ENCODE measurements at regions not wholly inside any gene's neighbourhood (a gene's known extent, or its start where the extent isn't known, plus 50 kb on each side); places are given as distances from the start of the nearest gene placed in this dataset.
A peak's percentile ranks its signal among the peaks of the same experiment; 100 is the strongest.

DNA sequence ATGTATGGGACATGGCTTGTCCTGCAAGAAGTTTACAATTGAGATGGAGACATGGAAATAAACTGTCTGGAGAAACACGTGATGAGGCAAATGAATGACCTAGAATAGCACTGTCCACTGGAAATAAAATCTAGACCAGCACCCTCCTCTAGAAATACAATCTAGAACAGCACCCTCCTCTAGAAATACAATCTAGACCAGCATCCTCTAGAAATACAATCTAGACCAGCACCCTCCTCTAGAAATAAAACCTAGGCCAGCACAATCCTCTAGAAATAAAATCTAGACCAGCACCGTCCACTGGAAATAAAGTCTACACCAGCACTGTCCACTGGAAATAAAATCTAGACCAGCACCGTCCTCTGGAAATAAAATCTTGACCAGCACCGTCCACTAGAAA is 69.2 kb upstream of the RFLNA start:
- no peak for DNase-seq

- no peak for DNase-seq
Measured at GRCh38 chr12:124227951-124228711, 66.8 kb upstream of the RFLNA start.

- no peak for DNase-seq
Measured at GRCh38 chr12:124229520-124229919, 65.4 kb upstream of the RFLNA start.

DNA sequence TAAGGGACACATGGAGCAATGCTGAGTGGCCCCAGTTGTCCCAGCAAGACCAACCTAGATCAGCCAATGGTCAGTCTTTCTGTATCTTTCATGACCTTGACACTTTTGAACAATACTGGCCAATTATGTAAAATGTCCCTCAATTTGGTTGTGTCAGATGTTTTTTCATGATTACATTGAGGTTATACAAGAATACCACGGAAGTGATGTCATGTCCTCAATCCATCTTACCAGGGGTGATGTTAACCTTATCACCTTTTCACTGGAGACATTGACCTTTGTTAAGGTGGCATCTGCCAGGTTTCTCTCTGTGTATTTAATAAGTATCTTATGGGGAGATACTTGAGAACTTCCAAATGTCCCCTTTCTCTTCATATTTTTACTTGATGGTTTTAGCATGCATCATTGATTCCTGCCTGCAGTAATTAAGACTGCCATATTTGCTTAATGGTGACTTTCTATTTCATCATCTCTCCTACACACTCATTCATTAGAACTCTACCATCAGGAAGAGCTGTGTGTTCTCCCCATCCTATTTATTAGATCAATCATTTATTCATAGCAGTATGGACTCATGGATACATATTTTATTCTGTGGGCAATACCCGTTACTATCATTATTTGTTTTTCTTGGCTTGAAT is 64.7 kb upstream of the RFLNA start:
- DNase-seq = no peak

DNA sequence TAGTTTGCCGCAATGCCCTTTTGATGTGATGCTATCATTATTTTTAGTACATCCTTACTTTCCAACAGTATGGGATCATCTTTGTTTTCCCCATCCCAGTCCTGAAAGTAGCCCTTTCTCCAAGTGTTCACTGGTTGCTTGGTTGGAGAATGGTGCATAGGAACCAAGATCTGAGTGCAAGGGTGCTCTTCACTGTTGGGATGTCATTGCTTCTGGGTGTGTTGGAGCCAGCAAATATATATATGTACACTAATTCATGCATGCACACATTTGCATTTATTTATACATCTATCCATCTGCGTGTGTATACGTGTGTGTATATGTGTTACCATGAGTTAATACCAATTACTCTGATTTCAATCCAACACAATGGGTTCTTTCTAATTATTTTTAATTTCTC is 64.1 kb upstream of the RFLNA start:
- DNase-seq = no peak

DNA sequence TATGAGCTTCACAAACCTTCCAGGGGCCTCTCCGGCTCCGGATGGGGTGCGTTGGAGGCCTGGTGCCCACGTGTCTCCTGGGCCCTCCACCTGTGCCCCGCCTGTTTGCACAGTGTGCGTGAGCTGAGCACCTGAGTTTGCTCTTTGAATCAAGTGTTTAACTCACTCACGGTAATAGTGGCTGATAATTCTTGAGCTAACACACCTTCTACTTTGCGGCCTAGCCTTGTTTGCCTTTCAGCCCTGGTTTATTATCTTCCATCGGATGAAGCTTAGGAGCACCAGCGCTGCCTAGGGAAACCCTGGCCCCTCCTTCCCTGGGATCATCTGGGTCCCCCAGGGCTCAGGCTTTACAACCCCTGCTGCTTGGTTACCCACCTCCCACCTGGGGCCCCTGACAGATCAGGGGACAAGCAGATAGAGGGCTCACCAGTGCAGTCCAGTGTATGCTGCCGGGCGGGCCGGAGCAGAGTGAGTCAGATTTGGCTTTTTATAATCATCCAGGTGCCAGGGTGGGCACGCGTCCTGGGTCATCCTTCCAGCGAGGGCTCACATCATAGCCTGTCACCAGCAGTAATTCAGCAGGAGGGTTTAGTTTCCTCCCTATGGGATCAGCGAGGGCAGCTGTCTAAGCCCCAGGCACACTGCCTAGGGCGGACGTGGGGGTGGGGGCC is 62.8 kb upstream of the RFLNA start:
- DNase-seq = no peak

DNA sequence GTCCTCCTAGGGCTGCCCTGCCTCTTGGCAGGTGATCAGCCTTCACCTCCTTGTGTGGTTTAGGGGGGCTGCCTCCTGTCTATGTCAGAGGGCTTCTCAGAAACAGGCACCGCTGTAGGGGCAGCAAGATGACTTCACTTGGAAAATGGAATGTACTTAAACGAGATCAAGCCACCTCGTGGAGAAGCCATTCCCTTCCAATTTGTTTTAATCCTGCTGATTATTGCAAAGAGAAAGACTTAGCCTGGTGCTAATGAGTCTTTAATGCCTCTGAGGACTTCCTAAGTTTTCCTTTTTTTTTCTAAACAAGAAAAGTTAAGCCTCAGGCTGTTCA is 62.3 kb upstream of the RFLNA start:
- DNase-seq = peak; percentile 38

DNA sequence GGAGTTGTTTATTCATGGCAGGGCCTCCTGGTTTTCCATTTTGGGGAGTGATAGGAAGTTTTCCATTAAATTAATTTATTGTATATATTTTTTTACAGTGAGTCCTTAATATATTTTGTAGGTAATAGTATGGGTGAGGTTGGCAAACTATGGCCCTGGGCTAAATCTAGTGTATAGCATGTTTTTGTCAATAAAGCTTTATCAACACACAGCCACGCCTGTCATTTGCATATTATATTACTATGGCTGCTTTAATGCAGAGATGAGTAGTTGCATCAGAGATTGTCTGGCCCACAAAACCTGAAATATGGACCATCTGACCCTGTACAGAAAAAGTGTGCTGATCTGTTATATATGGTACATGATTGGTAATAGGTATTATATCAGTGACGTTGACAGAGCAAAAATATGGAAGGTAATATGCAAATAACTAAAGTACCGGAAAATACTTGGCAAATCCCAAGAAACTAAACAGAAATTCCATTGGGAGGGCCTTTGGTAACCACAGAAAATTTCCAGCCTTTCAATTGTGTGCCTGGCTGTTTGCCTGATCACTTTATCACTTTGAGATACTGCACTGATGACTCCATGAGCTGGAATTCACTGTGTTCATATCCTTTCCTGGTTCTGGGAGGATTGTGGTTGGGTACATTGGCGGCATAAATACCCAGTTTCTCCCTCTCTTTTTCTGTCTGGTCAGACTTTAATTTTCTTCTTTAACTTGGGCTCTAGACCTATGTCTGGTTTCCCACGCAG is 61.7 kb upstream of the RFLNA start:
- DNase-seq = peak; percentile 98

- no peak for DNase-seq
Measured at GRCh38 chr12:124233846-124234640, 60.9 kb upstream of the RFLNA start.

DNA sequence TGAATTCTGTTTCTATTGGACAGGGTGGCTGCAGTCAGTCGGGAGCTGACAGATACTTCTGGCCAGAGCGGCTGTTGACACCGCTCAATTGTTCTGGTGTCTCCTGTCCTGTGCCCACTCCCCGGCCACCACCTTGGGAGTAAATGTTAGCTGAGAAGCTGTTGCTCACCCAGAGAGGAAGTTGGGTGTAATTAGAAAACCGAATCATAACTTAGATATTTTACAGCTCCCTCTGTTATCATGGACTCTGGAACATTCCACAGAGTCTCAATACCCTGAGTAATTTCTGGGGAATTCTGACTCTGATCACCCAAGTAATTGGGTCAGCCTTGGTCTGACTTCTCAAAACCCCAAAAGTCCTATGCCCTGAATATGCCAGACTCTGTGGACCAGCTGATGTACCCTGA is 58.3 kb upstream of the RFLNA start:
- DNase-seq = peak; percentile 94

- DNase-seq = no peak
Measured at GRCh38 chr12:124238886-124239285, 56.0 kb upstream of the RFLNA start.

DNA sequence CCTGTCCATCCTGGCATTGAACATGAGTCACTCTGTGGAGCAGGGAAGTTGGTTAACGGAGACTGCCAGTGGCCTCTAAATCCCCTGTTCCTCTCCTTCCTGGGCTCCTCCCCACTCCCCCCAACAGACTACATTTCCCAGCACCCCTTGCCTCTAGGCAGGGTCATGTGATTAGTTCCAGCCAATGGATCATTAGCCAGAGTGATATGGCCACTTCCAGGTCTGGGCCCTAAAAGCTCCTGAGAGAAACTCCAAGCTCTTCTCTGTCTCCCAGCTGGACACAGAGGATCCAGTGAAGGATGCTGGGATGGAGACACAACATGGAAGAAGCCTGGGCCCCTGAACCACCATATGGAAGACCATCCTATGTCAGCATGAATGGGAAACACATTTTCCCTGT is 54.4 kb upstream of the RFLNA start:
- peak; percentile 38 for DNase-seq

DNA sequence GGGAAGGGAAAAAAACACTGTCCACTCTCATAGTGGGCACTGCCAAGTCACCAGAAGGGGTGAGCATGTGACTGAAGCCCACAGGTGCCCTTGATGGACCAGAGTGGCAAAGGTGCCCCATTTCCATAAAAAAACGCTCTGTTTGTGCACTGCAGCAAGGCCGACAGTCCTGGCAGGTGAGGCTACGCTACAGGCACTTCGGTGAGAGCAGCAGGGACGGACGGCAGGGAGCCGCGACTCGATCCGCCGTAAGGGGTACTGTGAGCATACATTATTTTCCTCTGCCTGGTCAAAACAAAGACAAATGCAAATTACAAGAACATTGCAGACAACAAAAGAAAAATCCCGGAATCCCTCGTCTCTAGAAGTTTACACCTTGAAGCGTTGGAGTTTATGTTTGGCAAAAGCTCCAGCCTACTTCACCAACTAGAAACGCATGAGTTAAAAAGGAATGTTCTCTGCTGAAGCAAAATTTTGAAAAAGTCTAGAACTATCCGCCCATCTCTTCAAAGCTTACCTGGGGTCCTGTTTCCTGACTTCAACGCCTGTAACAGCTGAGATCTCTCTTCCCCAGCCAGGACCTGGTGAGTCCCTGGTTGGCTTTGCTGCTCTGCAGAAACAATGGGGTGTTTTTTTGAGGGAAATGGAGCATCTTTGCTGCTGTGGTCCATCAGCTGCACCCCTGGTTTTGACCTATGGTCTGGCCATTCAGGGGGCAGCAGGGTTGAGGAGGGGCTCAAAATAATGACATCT is 52.9 kb upstream of the RFLNA start:
- no peak for DNase-seq

DNA sequence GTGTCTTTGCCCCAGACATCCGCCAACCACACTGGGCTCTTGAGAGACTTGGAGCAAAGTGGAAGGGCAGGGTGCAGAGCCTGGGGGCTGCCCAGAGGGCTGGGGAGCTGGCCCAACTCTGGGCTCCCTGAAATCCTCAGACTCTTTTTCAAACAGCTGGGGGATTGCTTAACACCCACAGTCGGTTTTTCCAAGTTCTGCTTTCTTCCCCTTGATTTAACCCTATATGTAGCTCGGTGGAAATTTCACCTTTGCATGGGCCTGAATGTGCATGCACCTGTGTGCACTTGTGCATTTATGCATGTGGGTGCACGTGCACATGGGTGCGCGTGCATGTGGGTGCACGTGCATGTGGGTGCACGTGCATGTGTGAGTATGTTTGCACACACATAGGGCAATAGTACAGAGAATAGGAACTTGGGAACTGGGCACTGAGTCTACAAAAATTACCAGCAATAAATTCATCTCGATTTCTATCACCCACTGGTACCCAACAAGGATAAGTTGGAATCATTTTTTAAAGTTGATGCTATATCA is 52.3 kb upstream of the RFLNA start:
- DNase-seq = no peak

DNA sequence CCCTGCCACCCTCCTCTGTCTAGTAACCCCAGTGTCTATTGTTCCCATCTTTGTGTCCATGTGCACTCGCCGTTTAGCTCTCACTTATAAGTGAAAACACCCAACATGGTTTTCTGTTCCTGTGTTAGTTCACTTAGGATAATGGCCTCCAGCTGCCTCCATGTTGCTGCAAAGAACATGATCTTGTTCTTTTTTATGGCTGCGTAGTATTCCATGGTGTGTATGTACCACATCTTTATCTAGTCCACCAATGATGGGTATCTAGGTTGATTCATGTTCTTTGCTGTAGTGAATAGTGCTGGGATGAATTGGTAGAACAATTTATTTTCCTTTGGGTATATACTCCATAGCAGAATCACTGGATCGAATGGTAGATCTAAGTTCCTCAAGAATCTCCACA is 51.0 kb upstream of the RFLNA start:
- no peak for DNase-seq

Data from fibroblast of skin of right biceps (primary cell).